GM23338 (cell line): ENCODE measurements at regions not wholly inside any gene's neighbourhood (a gene's known extent, or its start where the extent isn't known, plus 50 kb on each side); places are given as distances from the start of the nearest gene placed in this dataset.

ENCODE experiments used
- ATAC-seq: fragments of 200-7000 bp; cut with Tn5 transposase; 3 replicates; pipeline ENCODE4 v1.9.1; 2020
- DNase-seq: peaks from one replicate; pipeline ENCODE4 v3.0.0-alpha.2; 2015; ENCODE audit warnings: low spot score
- H2AFZ ChIP-seq: fragments of 200-600 bp; sonication (generic); 2 replicates; pipeline ENCODE4 v1.8.0; 2016; ENCODE audit warnings: antibody characterized with exemption, mild to moderate bottlenecking, moderate library complexity
- H3F3A ChIP-seq: fragments of 200-600 bp; sonication (generic); replicated peaks from 2 replicates; pipeline ENCODE4 v1.8.0; 2017; ENCODE audit warnings: antibody characterized with exemption, mixed run types, low read depth
- H3K27ac ChIP-seq: fragments of 200-600 bp; sonication (generic); 2 replicates; pipeline ENCODE4 v1.6.1; 2016; ENCODE audit warnings: low read depth
- H3K27me3 ChIP-seq: fragments of 200-600 bp; sonication (generic); 2 replicates; pipeline ENCODE4 v1.8.0; 2016; ENCODE audit warnings: mild to moderate bottlenecking, mixed run types, moderate library complexity; ENCODE audit not compliant: insufficient read depth
- H3K36me3 ChIP-seq: fragments of 200-600 bp; sonication (generic); 2 replicates; pipeline ENCODE4 v1.8.0; 2016; ENCODE audit warnings: mild to moderate bottlenecking; ENCODE audit not compliant: insufficient read depth
- H3K4me1 ChIP-seq: fragments of 200-600 bp; sonication (generic); 2 replicates; pipeline ENCODE4 v1.8.0; 2016; ENCODE audit warnings: mild to moderate bottlenecking, moderate library complexity; ENCODE audit not compliant: insufficient read depth
- H3K4me2 ChIP-seq: fragments of 200-600 bp; sonication (generic); 2 replicates; pipeline ENCODE4 v1.7.1; 2017; ENCODE audit warnings: mixed run types
- H3K4me3 ChIP-seq: fragments of 200-600 bp; sonication (generic); 2 replicates; pipeline ENCODE4 v1.6.1; 2016; ENCODE audit warnings: mixed run types
- H3K79me2 ChIP-seq: fragments of 200-600 bp; sonication (generic); replicated peaks from 2 replicates; pipeline ENCODE4 v1.8.0; 2017; ENCODE audit warnings: mild to moderate bottlenecking; ENCODE audit not compliant: insufficient read depth
- H3K9me2 ChIP-seq: fragments of 200-600 bp; sonication (generic); 2 replicates; pipeline ENCODE4 v1.8.0; 2017; ENCODE audit not compliant: insufficient read depth
- H4K20me1 ChIP-seq: fragments of 200-600 bp; sonication (generic); replicated peaks from 2 replicates; pipeline ENCODE4 v1.8.0; 2017; ENCODE audit warnings: mild to moderate bottlenecking; ENCODE audit not compliant: insufficient read depth
- H3K27ac Mint-ChIP-seq: 2 replicates; pipeline ENCODE4 v1.8.0; 2020; ENCODE audit warnings: inconsistent platforms, mild to moderate bottlenecking, moderate library complexity, mixed read lengths
- H3K27me3 Mint-ChIP-seq: 3 replicates; pipeline ENCODE4 v1.8.0; 2022; ENCODE audit warnings: low read depth, mild to moderate bottlenecking, moderate library complexity, mixed read lengths, inconsistent platforms; ENCODE audit not compliant: insufficient read depth, poor library complexity
- H3K36me3 Mint-ChIP-seq: 3 replicates; pipeline ENCODE4 v1.8.0; 2021; ENCODE audit warnings: low read depth, mild to moderate bottlenecking, inconsistent platforms, moderate library complexity, mixed read lengths
- H3K4me1 Mint-ChIP-seq: 3 replicates; pipeline ENCODE4 v1.8.0; 2020; ENCODE audit warnings: mild to moderate bottlenecking, inconsistent platforms, mixed read lengths
- H3K4me3 Mint-ChIP-seq: 3 replicates; pipeline ENCODE4 v1.8.0; 2021; ENCODE audit warnings: moderate library complexity, mild to moderate bottlenecking, inconsistent platforms, mixed read lengths
- H3K9me3 Mint-ChIP-seq: 3 replicates; pipeline ENCODE4 v1.8.0; 2020; ENCODE audit warnings: moderate library complexity, mild to moderate bottlenecking, inconsistent platforms, mixed read lengths
- CREB1 ChIP-seq: fragments of 250-450 bp; sonication (Bioruptor Pico); IDR thresholded peaks from 2 replicates; pipeline ENCODE4 v1.5.0; 2020; ENCODE audit warnings: low read depth, mild to moderate bottlenecking, moderate library complexity
- NANOG ChIP-seq: IDR thresholded peaks from 2 replicates; pipeline ENCODE4 v1.6.1; 2016; ENCODE audit warnings: antibody characterized with exemption, borderline replicate concordance
- POLR2AphosphoS5 ChIP-seq: IDR thresholded peaks from 2 replicates; pipeline ENCODE4 v1.6.1; 2016; ENCODE audit warnings: antibody characterized with exemption, low read depth
- REST ChIP-seq: IDR thresholded peaks from one replicate; pipeline ENCODE4 v1.6.1; 2018; ENCODE audit warnings: antibody characterized with exemption; ENCODE audit not compliant: unreplicated experiment
- ZNF114 ChIP-seq: fragments of 250-450 bp; sonication (Bioruptor Pico); IDR thresholded peaks from 2 replicates; pipeline ENCODE4 v1.5.0; 2020; ENCODE audit warnings: mild to moderate bottlenecking, moderate library complexity
- ZNF462 ChIP-seq: fragments of 250-450 bp; sonication (Bioruptor Pico); IDR thresholded peaks from 2 replicates; pipeline ENCODE4 v1.5.0; 2020; ENCODE audit warnings: mild to moderate bottlenecking, moderate library complexity

GRCh38 chr4:23533859-23534258, 356.0 kb downstream of the PPARGC1A start (continued):
- TF ChIP-seq ZNF462 (no peak), CREB1 (CRISPR knock-in tag) (no peak), REST (no peak), POLR2AphosphoS5 (no peak)

GRCh38 chr4:23516716-23517115, 373.1 kb downstream of the PPARGC1A start:
- H3K27ac Mint-ChIP-seq = no peak overlapping the region
- Histone ChIP-seq H3K27ac (no peak overlapping the region), H3K4me1 (no peaks in the 10 kb centered on the region), H3K4me2 (no peak overlapping the region), H3K9me2 (peaks cover 6% of the 10 kb centered on the region), H3K79me2 (no peaks in the 10 kb centered on the region), H3K4me3 (no peak overlapping the region), H3K27me3 (no peaks in the 10 kb centered on the region), H3K36me3 (no peaks in the 10 kb centered on the region), H3F3A (no peaks in the 10 kb centered on the region), H2AFZ (no peak overlapping the region), H4K20me1 (no peaks in the 10 kb centered on the region)
- no peaks in the 10 kb centered on the region for H3K9me3 Mint-ChIP-seq
- H3K36me3 Mint-ChIP-seq = no peaks in the 10 kb centered on the region
- ATAC-seq (no peak), DNase-seq (no peak)
- no peak overlapping the region for H3K4me3 Mint-ChIP-seq
- TF ChIP-seq NANOG (no peak), REST (peak; percentile 62), ZNF114 (CRISPR knock-in tag) (no peak)
- no peaks in the 10 kb centered on the region for H3K4me1 Mint-ChIP-seq
- peaks cover 3% of the 10 kb centered on the region for H3K27me3 Mint-ChIP-seq
